Lung (tissue), 11 donors: ENCODE measurements at regions not wholly inside any gene's neighbourhood (a gene's known extent, or its start where the extent isn't known, plus 50 kb on each side); places are given as distances from the start of the nearest gene placed in this dataset.

Experiments used
- ATAC-seq: fragments of 200-7000 bp; cut with Tn5 transposase; one replicate; pipeline ENCODE4 v1.9.1; 2020; ENCODE audit warnings: moderate number of reproducible peaks; ENCODE audit not compliant: insufficient read depth, low FRiP score
- DNase-seq, 3 donors: peaks; one replicate each; pipeline ENCODE4 v3.0.0-alpha.2; 2013 to 2017
- H3K27ac ChIP-seq, 2 donors: one replicate each; pipeline ENCODE4 v1.5.1; 2013; ENCODE audit warnings: mild to moderate bottlenecking in 2 of 2, moderate library complexity in 2 of 2, control low read depth in 1 of 2, inconsistent platforms in 1 of 2, low read depth in 1 of 2, low read length in 1 of 2
- H3K27me3 ChIP-seq, 3 donors: one replicate each; pipeline ENCODE4 v1.5.1; 2013; ENCODE audit warnings: low read length in 2 of 3; ENCODE audit not compliant: control insufficient read depth in 3 of 3, insufficient read depth in 3 of 3
- H3K36me3 ChIP-seq, 4 donors: one replicate each; pipeline ENCODE4 v1.5.1; 2013; ENCODE audit warnings: low read length in 4 of 4, mild to moderate bottlenecking in 1 of 4, moderate library complexity in 1 of 4; ENCODE audit not compliant: control insufficient read depth in 4 of 4, insufficient read depth in 4 of 4
- H3K4me1 ChIP-seq, 5 donors: one replicate each; pipeline ENCODE4 v1.5.1; 2013; ENCODE audit warnings: low read length in 5 of 5, mild to moderate bottlenecking in 2 of 5, moderate library complexity in 1 of 5; ENCODE audit not compliant: control insufficient read depth in 5 of 5, insufficient read depth in 5 of 5
- H3K4me3 ChIP-seq: one replicate; pipeline ENCODE4 v1.5.1; 2013; ENCODE audit warnings: mild to moderate bottlenecking, control low read depth, moderate library complexity
- H3K9ac ChIP-seq, 2 donors: one replicate each; pipeline ENCODE4 v1.5.1; 2013; ENCODE audit warnings: low read length in 2 of 2, control low read depth in 1 of 2; ENCODE audit not compliant: insufficient read depth in 1 of 2
- H3K9me3 ChIP-seq, 4 donors: one replicate each; pipeline ENCODE4 v1.5.1; 2013; ENCODE audit warnings: low read length in 3 of 4, mild to moderate bottlenecking in 1 of 4, moderate library complexity in 1 of 4; ENCODE audit not compliant: control insufficient read depth in 4 of 4, insufficient read depth in 3 of 4
- WGBS, 2 donors: extraction: QIAGEN DNeasy Blood & Tissue Kit; methylation state at CpG; one replicate each; pipeline ENCODE4 v1.1.7; 2013; 5-methylcytosine and 5-hydroxymethylcytosine counted together
- TF ChIP-seq, protein P1 (sequence below): IDR thresholded peaks from 2 replicates; pipeline ENCODE4 v1.5.1; 2012; ENCODE audit warnings: mild to moderate bottlenecking; ENCODE audit errors: control extremely low read depth, extremely low read depth
- donor health status: control.
- donor health status: control.
- donor health status: Bipolar disorder and iron deficiency.
- donor health status: healthy.
- donor health status: DM: yes; HTN: yes; CAD: no.

DNA sequence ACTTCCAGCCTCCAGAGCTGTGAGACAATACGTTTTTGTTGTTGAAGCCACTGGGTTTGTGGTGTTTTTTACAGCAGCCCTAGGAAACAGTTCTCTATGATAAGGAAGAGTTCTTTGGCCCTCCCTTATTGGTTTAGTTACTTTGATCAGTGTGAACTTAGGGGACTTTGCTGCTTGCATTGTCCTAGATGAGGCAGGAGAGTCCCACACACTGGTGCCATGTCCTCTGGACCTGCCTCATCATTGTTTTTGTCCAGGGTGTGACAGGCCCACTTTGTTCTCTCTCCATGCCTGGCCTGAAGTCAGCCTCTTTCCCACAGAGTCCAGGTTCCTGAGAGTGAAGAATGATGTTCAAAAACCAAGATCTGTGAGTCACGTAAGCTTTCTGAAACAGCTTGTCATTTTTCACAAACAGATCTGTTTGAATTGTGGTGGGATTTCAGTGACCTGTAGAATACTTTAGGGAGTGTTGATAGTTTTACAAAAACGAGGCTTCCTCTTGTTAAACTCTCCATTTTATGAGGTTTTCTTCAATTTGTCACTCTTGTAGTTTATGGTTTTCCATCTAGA, 63.8 kb downstream of the ING1 start:
- Histone ChIP-seq H3K9ac (no peak overlapping the region), H3K9me3 (peaks cover 0 to 8% (median 1%) of the 10 kb centered on the region in 4 donors), H3K4me3 (no peak overlapping the region), H3K4me1 (no peaks in the 10 kb centered on the region), H3K27ac (no peak overlapping the region), H3K27me3 (peaks cover 0 to 3% (median 0%) of the 10 kb centered on the region in 3 donors), H3K36me3 (no peaks in the 10 kb centered on the region)
- WGBS, 2 donors, result 79 to 85% methylated on average over 3 of the region's 3 CpGs
- DNase-seq (no peak), ATAC-seq (no peak)
- TF ChIP-seq, protein P1, sequence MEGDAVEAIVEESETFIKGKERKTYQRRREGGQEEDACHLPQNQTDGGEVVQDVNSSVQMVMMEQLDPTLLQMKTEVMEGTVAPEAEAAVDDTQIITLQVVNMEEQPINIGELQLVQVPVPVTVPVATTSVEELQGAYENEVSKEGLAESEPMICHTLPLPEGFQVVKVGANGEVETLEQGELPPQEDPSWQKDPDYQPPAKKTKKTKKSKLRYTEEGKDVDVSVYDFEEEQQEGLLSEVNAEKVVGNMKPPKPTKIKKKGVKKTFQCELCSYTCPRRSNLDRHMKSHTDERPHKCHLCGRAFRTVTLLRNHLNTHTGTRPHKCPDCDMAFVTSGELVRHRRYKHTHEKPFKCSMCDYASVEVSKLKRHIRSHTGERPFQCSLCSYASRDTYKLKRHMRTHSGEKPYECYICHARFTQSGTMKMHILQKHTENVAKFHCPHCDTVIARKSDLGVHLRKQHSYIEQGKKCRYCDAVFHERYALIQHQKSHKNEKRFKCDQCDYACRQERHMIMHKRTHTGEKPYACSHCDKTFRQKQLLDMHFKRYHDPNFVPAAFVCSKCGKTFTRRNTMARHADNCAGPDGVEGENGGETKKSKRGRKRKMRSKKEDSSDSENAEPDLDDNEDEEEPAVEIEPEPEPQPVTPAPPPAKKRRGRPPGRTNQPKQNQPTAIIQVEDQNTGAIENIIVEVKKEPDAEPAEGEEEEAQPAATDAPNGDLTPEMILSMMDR, result no peak

DNA sequence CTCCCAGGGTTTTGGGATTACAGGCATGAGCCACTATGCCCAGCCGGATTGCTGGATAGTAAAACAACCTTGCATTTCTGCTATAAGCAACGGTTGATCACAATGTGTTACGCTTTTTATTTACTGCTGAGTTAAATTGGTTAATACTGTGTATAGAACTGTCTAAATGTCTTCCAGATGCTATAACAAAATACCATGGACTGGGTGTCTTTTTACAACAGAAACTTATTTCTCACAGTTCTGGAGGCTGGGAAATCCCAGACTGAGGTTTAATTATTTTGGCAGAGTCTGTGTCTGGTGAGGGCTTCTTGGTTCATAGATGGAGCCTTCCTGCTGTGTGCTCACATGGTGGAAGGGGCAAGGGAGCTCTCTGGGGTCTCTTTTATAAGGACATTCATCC, 65.5 kb downstream of the ING1 start:
- 94 to 96% methylated on average over 3 of the region's 3 CpGs for WGBS, 2 donors
- TF ChIP-seq, protein P1, result no peak

DNA sequence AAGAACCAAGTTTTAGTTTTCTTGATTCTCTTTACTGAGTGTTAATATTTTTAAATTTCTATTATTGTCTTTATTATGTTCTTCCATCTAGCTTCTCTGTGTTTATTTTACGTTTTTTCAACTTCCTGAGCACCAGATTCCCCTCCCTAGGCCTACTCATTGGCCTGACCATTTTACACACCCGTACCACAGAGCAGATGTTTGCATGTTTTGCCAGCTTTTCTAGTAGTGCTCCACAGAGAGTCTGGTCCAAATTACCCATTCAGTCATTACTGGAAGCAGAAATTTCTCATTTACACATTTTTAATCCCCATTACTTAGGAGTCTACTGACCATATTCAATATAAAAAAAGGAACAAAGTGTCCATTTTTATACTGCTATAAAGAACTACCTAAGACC, 66.9 kb downstream of the ING1 start:
- Histone ChIP-seq H3K4me3 (no peak overlapping the region), H3K27me3 (no peaks in the 10 kb centered on the region), H3K4me1 (no peaks in the 10 kb centered on the region), H3K9me3 (peaks cover 0 to 8% (median 3%) of the 10 kb centered on the region in 4 donors), H3K36me3 (no peaks in the 10 kb centered on the region), H3K27ac (no peak overlapping the region), H3K9ac (no peak overlapping the region)
- TF ChIP-seq, protein P1, result no peak
- ATAC-seq, result no peak
- no peak for DNase-seq
- 52 to 74% methylated on average over 2 of the region's 2 CpGs for WGBS, 2 donors

More for the DNA sequence above, 65.5 kb downstream of the ING1 start:
- DNase-seq, result no peak
- ATAC-seq, result no peak
- Histone ChIP-seq H3K27ac (no peak overlapping the region), H3K27me3 (no peaks in the 10 kb centered on the region), H3K4me1 (no peaks in the 10 kb centered on the region), H3K36me3 (no peaks in the 10 kb centered on the region), H3K4me3 (no peak overlapping the region), H3K9ac (no peak overlapping the region), H3K9me3 (peaks cover 0 to 8% (median 3%) of the 10 kb centered on the region in 4 donors)

DNA sequence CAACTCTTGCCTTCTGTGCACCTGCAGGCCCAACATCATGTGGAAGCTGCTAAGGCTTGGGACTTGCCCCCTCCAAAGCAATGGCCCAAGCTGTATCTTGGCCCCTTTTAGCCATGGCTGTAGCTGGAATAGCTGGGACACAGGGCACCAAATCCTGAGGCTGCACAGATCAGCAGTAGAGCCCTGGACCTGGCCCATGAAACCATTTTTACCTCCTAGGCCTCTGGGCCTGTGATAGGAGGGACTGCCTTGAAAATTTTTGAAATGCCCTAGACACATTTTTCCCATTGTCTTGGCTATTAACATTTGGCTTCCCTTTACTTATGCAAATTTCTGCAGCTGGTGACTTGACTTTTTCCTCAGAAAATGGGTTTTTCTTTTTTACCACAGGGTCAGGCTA, 68.7 kb downstream of the ING1 start:
- H3K4me3 ChIP-seq, result no peak overlapping the region
- H3K9ac ChIP-seq, result no peak overlapping the region
- TF ChIP-seq, protein P1, result no peak
- no peaks in the 10 kb centered on the region for H3K27me3 ChIP-seq
- no peak for DNase-seq
- H3K36me3 ChIP-seq, result no peaks in the 10 kb centered on the region
- no peak for ATAC-seq
- no peaks in the 10 kb centered on the region for H3K4me1 ChIP-seq
- peaks cover 0 to 8% (median 3%) of the 10 kb centered on the region in 4 donors for H3K9me3 ChIP-seq
- no peak overlapping the region for H3K27ac ChIP-seq
